WTC11 (cell line): ENCODE measurements at regions not wholly inside any gene's neighbourhood (a gene's known extent, or its start where the extent isn't known, plus 50 kb on each side); places are given as distances from the start of the nearest gene placed in this dataset.

ENCODE experiments used
- ATAC-seq: fragments of 200-7000 bp; cut with Tn5 transposase; 2 replicates; pipeline ENCODE4 v1.10.0; 2021; ENCODE audit warnings: mild to moderate bottlenecking, moderate library complexity
- CTCF ChIA-PET: fragments of 300-600 bp; sonication (Branson Sonifier 250); formaldehyde crosslinking; loops from one replicate; lab custom pipeline; 2021; ENCODE audit warnings: antibody characterized with exemption; lab: Charles Lee
- POLR2A ChIA-PET: fragments of 350-600 bp; sonication (Branson Sonifier 250); formaldehyde crosslinking; loops from one replicate; lab custom pipeline; 2021; ENCODE audit warnings: antibody characterized with exemption; lab: Charles Lee
- DNase-seq: peaks from one replicate; pipeline ENCODE4 v3.0.0; 2021; ENCODE audit warnings: low spot score
- H3K27ac Mint-ChIP-seq: 2 replicates; pipeline ENCODE4 v1.8.0; 2021; ENCODE audit warnings: mixed read lengths
- H3K27me3 Mint-ChIP-seq: 2 replicates; pipeline ENCODE4 v1.8.0; 2021; ENCODE audit warnings: low read depth, mild to moderate bottlenecking, moderate library complexity, mixed read lengths
- H3K36me3 Mint-ChIP-seq: 2 replicates; pipeline ENCODE4 v1.8.0; 2021; ENCODE audit warnings: mixed read lengths
- H3K4me1 Mint-ChIP-seq: 2 replicates; pipeline ENCODE4 v1.8.0; 2022; ENCODE audit warnings: mixed read lengths
- H3K4me3 Mint-ChIP-seq: 2 replicates; pipeline ENCODE4 v1.8.0; 2021; ENCODE audit warnings: mild to moderate bottlenecking, moderate library complexity, mixed read lengths
- H3K9me3 Mint-ChIP-seq: 2 replicates; pipeline ENCODE4 v1.8.0; 2021; ENCODE audit warnings: mixed read lengths
- CBFB ChIP-seq: sonication (generic); formaldehyde crosslinking; IDR thresholded peaks from 2 replicates; pipeline ENCODE4 v1.8.1; 2022; ENCODE audit warnings: mild to moderate bottlenecking, low read depth, missing genetic modification reagents
- FOXJ3 ChIP-seq: sonication (generic); formaldehyde crosslinking; IDR thresholded peaks from 2 replicates; pipeline ENCODE4 v1.9.0; 2021; ENCODE audit warnings: missing genetic modification reagents, mild to moderate bottlenecking, borderline replicate concordance
- JUN ChIP-seq: sonication (generic); formaldehyde crosslinking; IDR thresholded peaks from 2 replicates; pipeline ENCODE4 v1.8.0; 2023; ENCODE audit warnings: mild to moderate bottlenecking, missing genetic modification reagents
- KAT7 ChIP-seq: sonication (generic); formaldehyde crosslinking; IDR thresholded peaks from 2 replicates; pipeline ENCODE4 v1.8.1; 2023; ENCODE audit warnings: missing genetic modification reagents, mild to moderate bottlenecking, borderline replicate concordance
- NFYB ChIP-seq: sonication (generic); formaldehyde crosslinking; conservative IDR thresholded peaks from 2 replicates; pipeline ENCODE4 v1.8.0; 2022; ENCODE audit warnings: low read depth, missing genetic modification reagents
- NR1H2 ChIP-seq: sonication (generic); formaldehyde crosslinking; IDR thresholded peaks from 2 replicates; pipeline ENCODE4 v1.9.0; 2021; ENCODE audit warnings: mild to moderate bottlenecking, moderate library complexity, missing genetic modification reagents
- OVOL2 ChIP-seq: fragments of 250-450 bp; sonication (Bioruptor Pico); IDR thresholded peaks from 2 replicates; pipeline ENCODE4 v1.9.0; 2021; ENCODE audit warnings: mild to moderate bottlenecking, borderline replicate concordance
- PRRX2 ChIP-seq: fragments of 250-450 bp; sonication (Bioruptor Pico); IDR thresholded peaks from 2 replicates; pipeline ENCODE4 v1.8.0; 2021; ENCODE audit warnings: mild to moderate bottlenecking
- SOX15 ChIP-seq: fragments of 250-450 bp; sonication (Bioruptor Pico); IDR thresholded peaks from 2 replicates; pipeline ENCODE4 v1.9.0; 2021; ENCODE audit warnings: mild to moderate bottlenecking
- TCF7 ChIP-seq: sonication (generic); formaldehyde crosslinking; IDR thresholded peaks from 2 replicates; pipeline ENCODE4 v1.8.0; 2022; ENCODE audit warnings: mild to moderate bottlenecking, low read depth, missing genetic modification reagents, moderate library complexity
- TP53 ChIP-seq: sonication (generic); formaldehyde crosslinking; IDR thresholded peaks from 2 replicates; pipeline ENCODE4 v1.8.1; 2023; ENCODE audit warnings: mild to moderate bottlenecking, missing genetic modification reagents
- ZNF219 ChIP-seq: sonication (generic); formaldehyde crosslinking; IDR thresholded peaks from 2 replicates; pipeline ENCODE4 v1.8.0; 2023; ENCODE audit warnings: missing genetic modification reagents, mild to moderate bottlenecking, borderline replicate concordance
- ZNF317 ChIP-seq: sonication (generic); formaldehyde crosslinking; IDR thresholded peaks from 2 replicates; pipeline ENCODE4 v1.8.1; 2023; ENCODE audit warnings: low read depth, mild to moderate bottlenecking, moderate library complexity, missing genetic modification reagents, borderline replicate concordance
- ZNF423 ChIP-seq: fragments of 250-450 bp; sonication (Bioruptor Pico); IDR thresholded peaks from 2 replicates; pipeline ENCODE4 v2.1.2; 2022; ENCODE audit warnings: mild to moderate bottlenecking, moderate library complexity
- TF ChIP-seq, protein P1 (sequence below): sonication (generic); formaldehyde crosslinking; IDR thresholded peaks from 2 replicates; pipeline ENCODE4 v1.8.1; 2023; ENCODE audit warnings: mild to moderate bottlenecking, missing genetic modification reagents, moderate library complexity
- TF ChIP-seq, protein P2 (sequence below): sonication (generic); formaldehyde crosslinking; IDR thresholded peaks from 2 replicates; pipeline ENCODE4 v1.8.0; 2022; ENCODE audit warnings: mild to moderate bottlenecking, missing genetic modification reagents
- TF ChIP-seq, protein P3 (sequence below): sonication (generic); formaldehyde crosslinking; IDR thresholded peaks from 2 replicates; pipeline ENCODE4 v1.8.1; 2023; ENCODE audit warnings: mild to moderate bottlenecking, moderate library complexity, missing genetic modification reagents
- TF ChIP-seq, protein P4 (sequence below): fragments of 250-450 bp; sonication (Bioruptor Pico); IDR thresholded peaks from 2 replicates; pipeline ENCODE4 v1.9.0; 2021; ENCODE audit warnings: mild to moderate bottlenecking, borderline replicate concordance
- TF ChIP-seq, protein P5 (sequence below): sonication (generic); formaldehyde crosslinking; IDR thresholded peaks from 2 replicates; pipeline ENCODE4 v1.8.1; 2022; ENCODE audit warnings: low read depth, mild to moderate bottlenecking, moderate library complexity, missing genetic modification reagents, borderline replicate concordance
- TF ChIP-seq, protein P6 (sequence below): fragments of 250-450 bp; sonication (Bioruptor Pico); IDR thresholded peaks from 2 replicates; pipeline ENCODE4 v1.8.0; 2021; ENCODE audit warnings: mild to moderate bottlenecking
- TF ChIP-seq, protein P7 (sequence below): fragments of 250-450 bp; sonication (Bioruptor Pico); IDR thresholded peaks from 2 replicates; pipeline ENCODE4 v1.9.0; 2021; ENCODE audit warnings: mild to moderate bottlenecking

DNA sequence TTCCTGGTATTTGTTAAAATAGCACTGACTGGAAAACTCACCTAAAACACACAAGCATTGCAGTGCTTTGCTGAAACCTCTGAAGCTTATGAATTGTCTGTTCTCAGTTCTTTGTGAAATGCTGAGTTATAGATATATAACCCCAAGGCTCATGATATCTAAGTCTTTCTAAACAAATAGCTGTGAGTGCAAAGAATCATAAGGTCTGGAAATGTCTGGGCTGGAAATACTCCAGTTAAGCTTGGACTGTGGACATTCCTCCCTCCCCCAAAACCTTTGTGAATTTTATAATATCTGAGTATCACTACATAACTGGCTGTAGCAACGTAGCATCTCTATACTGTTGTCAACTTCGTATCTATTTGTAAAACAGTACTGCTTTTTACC, 69.1 kb downstream of the CBLN4 start:
- POLR2A ChIA-PET = no interaction called here
- Mint-ChIP-seq H3K4me1 (no peaks in the 10 kb centered on the region), H3K4me3 (no peak overlapping the region), H3K36me3 (peaks cover 90% of the 10 kb centered on the region), H3K27ac (no peak overlapping the region), H3K27me3 (peaks cover 13% of the 10 kb centered on the region), H3K9me3 (peaks cover 89% of the 10 kb centered on the region)
- CTCF ChIA-PET = no interaction called here
- no peak for ATAC-seq
- no peak for DNase-seq
- TF ChIP-seq OVOL2 (CRISPR knock-in tag) (no peak), PRRX2 (CRISPR knock-in tag) (no peak), KAT7 (CRISPR knock-in tag) (no peak), TP53 (no peak), NFYB (CRISPR knock-in tag) (no peak), ZNF317 (CRISPR knock-in tag) (no peak)
- TF ChIP-seq, protein P1, sequence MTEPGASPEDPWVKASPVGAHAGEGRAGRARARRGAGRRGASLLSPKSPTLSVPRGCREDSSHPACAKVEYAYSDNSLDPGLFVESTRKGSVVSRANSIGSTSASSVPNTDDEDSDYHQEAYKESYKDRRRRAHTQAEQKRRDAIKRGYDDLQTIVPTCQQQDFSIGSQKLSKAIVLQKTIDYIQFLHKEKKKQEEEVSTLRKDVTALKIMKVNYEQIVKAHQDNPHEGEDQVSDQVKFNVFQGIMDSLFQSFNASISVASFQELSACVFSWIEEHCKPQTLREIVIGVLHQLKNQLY (CRISPR knock-in tag) = no peak
- TF ChIP-seq, protein P2, sequence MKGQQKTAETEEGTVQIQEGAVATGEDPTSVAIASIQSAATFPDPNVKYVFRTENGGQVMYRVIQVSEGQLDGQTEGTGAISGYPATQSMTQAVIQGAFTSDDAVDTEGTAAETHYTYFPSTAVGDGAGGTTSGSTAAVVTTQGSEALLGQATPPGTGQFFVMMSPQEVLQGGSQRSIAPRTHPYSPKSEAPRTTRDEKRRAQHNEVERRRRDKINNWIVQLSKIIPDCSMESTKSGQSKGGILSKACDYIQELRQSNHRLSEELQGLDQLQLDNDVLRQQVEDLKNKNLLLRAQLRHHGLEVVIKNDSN (CRISPR knock-in tag) = no peak
- TF ChIP-seq, all 79 proteins: peak for 0

DNA sequence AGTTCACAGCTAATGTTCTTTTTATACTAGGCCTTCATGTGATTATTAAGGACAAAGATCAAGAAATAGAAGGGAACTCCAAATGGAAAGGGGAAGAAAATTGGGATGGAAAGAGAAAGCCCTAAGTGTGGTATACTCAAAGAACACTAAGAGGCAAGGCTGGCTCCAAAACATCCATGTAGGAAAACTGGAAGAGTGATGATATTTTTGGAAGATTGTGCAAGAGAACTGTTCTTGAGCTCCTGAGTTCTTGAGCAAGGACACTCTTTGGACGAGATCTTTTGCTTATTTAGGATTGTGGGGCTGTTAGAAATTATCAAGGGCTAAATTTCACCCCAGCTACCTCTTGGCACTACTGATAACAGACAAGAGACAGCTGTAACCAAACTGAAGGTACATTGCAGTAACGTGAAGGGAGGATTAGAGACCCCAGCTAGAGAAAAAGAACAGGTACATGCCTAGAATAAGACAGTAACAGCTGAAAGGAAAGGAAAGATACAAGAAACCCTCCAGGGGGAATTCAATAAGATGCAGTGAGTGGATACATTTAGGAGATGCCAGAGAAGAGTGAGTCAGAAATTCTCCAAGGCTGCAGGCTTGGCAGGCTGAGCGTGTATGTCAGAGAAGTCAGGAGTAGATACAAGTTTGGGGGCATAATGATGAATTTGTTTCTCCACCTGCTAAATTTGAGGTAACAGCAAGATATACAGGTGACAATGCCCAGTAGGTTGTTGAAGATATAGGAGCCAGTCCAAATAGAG, 69.7 kb downstream of the CBLN4 start:
- DNase-seq (no peak), ATAC-seq (no peak)
- Mint-ChIP-seq H3K9me3 (peaks cover 88% of the 10 kb centered on the region), H3K4me1 (no peaks in the 10 kb centered on the region), H3K36me3 (peaks cover 88% of the 10 kb centered on the region), H3K27ac (no peak overlapping the region), H3K4me3 (no peak overlapping the region), H3K27me3 (peaks cover 11% of the 10 kb centered on the region)
- CTCF ChIA-PET = no interaction called here
- POLR2A ChIA-PET = no interaction called here
- TF ChIP-seq, protein P3, sequence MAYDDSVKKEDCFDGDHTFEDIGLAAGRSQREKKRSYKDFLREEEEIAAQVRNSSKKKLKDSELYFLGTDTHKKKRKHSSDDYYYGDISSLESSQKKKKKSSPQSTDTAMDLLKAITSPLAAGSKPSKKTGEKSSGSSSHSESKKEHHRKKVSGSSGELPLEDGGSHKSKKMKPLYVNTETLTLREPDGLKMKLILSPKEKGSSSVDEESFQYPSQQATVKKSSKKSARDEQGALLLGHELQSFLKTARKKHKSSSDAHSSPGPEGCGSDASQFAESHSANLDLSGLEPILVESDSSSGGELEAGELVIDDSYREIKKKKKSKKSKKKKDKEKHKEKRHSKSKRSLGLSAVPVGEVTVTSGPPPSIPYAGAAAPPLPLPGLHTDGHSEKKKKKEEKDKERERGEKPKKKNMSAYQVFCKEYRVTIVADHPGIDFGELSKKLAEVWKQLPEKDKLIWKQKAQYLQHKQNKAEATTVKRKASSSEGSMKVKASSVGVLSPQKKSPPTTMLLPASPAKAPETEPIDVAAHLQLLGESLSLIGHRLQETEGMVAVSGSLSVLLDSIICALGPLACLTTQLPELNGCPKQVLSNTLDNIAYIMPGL (CRISPR knock-in tag) = no peak
- TF ChIP-seq, protein P1 (CRISPR knock-in tag) = no peak
- TF ChIP-seq TCF7 (CRISPR knock-in tag) (no peak), JUN (CRISPR knock-in tag) (no peak), ZNF423 (no peak), CBFB (CRISPR knock-in tag) (no peak), ZNF219 (CRISPR knock-in tag) (no peak), NR1H2 (CRISPR knock-in tag) (no peak), SOX15 (no peak), FOXJ3 (CRISPR knock-in tag) (no peak)
- TF ChIP-seq, protein P4, sequence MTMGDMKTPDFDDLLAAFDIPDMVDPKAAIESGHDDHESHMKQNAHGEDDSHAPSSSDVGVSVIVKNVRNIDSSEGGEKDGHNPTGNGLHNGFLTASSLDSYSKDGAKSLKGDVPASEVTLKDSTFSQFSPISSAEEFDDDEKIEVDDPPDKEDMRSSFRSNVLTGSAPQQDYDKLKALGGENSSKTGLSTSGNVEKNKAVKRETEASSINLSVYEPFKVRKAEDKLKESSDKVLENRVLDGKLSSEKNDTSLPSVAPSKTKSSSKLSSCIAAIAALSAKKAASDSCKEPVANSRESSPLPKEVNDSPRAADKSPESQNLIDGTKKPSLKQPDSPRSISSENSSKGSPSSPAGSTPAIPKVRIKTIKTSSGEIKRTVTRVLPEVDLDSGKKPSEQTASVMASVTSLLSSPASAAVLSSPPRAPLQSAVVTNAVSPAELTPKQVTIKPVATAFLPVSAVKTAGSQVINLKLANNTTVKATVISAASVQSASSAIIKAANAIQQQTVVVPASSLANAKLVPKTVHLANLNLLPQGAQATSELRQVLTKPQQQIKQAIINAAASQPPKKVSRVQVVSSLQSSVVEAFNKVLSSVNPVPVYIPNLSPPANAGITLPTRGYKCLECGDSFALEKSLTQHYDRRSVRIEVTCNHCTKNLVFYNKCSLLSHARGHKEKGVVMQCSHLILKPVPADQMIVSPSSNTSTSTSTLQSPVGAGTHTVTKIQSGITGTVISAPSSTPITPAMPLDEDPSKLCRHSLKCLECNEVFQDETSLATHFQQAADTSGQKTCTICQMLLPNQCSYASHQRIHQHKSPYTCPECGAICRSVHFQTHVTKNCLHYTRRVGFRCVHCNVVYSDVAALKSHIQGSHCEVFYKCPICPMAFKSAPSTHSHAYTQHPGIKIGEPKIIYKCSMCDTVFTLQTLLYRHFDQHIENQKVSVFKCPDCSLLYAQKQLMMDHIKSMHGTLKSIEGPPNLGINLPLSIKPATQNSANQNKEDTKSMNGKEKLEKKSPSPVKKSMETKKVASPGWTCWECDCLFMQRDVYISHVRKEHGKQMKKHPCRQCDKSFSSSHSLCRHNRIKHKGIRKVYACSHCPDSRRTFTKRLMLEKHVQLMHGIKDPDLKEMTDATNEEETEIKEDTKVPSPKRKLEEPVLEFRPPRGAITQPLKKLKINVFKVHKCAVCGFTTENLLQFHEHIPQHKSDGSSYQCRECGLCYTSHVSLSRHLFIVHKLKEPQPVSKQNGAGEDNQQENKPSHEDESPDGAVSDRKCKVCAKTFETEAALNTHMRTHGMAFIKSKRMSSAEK (CRISPR knock-in tag) = no peak
- TF ChIP-seq, protein P5, sequence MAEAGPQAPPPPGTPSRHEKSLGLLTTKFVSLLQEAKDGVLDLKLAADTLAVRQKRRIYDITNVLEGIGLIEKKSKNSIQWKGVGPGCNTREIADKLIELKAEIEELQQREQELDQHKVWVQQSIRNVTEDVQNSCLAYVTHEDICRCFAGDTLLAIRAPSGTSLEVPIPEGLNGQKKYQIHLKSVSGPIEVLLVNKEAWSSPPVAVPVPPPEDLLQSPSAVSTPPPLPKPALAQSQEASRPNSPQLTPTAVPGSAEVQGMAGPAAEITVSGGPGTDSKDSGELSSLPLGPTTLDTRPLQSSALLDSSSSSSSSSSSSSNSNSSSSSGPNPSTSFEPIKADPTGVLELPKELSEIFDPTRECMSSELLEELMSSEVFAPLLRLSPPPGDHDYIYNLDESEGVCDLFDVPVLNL (CRISPR knock-in tag) = no peak
- TF ChIP-seq, protein P6, sequence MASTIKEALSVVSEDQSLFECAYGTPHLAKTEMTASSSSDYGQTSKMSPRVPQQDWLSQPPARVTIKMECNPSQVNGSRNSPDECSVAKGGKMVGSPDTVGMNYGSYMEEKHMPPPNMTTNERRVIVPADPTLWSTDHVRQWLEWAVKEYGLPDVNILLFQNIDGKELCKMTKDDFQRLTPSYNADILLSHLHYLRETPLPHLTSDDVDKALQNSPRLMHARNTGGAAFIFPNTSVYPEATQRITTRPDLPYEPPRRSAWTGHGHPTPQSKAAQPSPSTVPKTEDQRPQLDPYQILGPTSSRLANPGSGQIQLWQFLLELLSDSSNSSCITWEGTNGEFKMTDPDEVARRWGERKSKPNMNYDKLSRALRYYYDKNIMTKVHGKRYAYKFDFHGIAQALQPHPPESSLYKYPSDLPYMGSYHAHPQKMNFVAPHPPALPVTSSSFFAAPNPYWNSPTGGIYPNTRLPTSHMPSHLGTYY (CRISPR knock-in tag) = no peak
- TF ChIP-seq, protein P7, sequence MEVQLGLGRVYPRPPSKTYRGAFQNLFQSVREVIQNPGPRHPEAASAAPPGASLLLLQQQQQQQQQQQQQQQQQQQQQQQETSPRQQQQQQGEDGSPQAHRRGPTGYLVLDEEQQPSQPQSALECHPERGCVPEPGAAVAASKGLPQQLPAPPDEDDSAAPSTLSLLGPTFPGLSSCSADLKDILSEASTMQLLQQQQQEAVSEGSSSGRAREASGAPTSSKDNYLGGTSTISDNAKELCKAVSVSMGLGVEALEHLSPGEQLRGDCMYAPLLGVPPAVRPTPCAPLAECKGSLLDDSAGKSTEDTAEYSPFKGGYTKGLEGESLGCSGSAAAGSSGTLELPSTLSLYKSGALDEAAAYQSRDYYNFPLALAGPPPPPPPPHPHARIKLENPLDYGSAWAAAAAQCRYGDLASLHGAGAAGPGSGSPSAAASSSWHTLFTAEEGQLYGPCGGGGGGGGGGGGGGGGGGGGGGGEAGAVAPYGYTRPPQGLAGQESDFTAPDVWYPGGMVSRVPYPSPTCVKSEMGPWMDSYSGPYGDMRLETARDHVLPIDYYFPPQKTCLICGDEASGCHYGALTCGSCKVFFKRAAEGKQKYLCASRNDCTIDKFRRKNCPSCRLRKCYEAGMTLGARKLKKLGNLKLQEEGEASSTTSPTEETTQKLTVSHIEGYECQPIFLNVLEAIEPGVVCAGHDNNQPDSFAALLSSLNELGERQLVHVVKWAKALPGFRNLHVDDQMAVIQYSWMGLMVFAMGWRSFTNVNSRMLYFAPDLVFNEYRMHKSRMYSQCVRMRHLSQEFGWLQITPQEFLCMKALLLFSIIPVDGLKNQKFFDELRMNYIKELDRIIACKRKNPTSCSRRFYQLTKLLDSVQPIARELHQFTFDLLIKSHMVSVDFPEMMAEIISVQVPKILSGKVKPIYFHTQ (CRISPR knock-in tag) = no peak
